SK-N-SH (cell line): ENCODE measurements at regions not wholly inside any gene's neighbourhood (a gene's known extent, or its start where the extent isn't known, plus 50 kb on each side); places are given as distances from the start of the nearest gene placed in this dataset.

Experiments used
- CTCF ChIA-PET: fragments of 300-600, 350-600 bp; formaldehyde crosslinking; extraction: SDS; loops from one replicate; lab custom pipeline; 2021; lab: Yijun Ruan, JAX
- POLR2A ChIA-PET: fragments of 350-600 bp; sonication (Branson Sonifier 250); formaldehyde crosslinking; extraction: SDS; loops from one replicate; lab custom pipeline; 2020; ENCODE audit warnings: antibody characterized with exemption, inconsistent platforms; lab: Yijun Ruan, JAX
- DNase-seq: peaks from one replicate; pipeline ENCODE4 v3.0.0; 2012
- H2AFZ ChIP-seq: fragments of 200-600 bp; sonication (generic); 2 replicates; pipeline ENCODE4 v1.8.1; 2016; ENCODE audit warnings: antibody characterized with exemption, mild to moderate bottlenecking, low read depth
- H3F3A ChIP-seq: fragments of 200-600 bp; sonication (generic); replicated peaks from 2 replicates; pipeline ENCODE3; 2016; ENCODE audit warnings: antibody characterized with exemption, mild to moderate bottlenecking; ENCODE audit not compliant: insufficient read depth
- H3K27ac ChIP-seq, 2 experiments: fragments of 200-500 bp in 1 of 2; fragments of 200-600 bp in 1 of 2; sonication (Bioruptor generic) in 1 of 2; sonication (generic), shearing (Covaris generic) in 1 of 2; 2 replicates each; pipeline versions ENCODE4 v1.5.1 to v1.6.1; 2014 to 2016; ENCODE audit warnings: low read depth in 2 of 2, inconsistent platforms in 1 of 2, low read length in 1 of 2, mild to moderate bottlenecking in 1 of 2, mixed read lengths in 1 of 2
- H3K27me3 ChIP-seq: fragments of 200-600 bp; sonication (generic), shearing (Covaris generic); 2 replicates; pipeline ENCODE4 v1.6.1; 2016; ENCODE audit warnings: mixed run types; ENCODE audit not compliant: insufficient read depth
- H3K36me3 ChIP-seq, 2 experiments: fragments of 200-500 bp in 1 of 2; fragments of 200-600 bp in 1 of 2; sonication (Bioruptor generic) in 1 of 2; sonication (generic) in 1 of 2; replicated peaks in 1 of 2; 2 replicates each; pipeline versions ENCODE3 to v1.5.1; 2014 to 2016; ENCODE audit warnings: low read length in 1 of 2, mild to moderate bottlenecking in 1 of 2; ENCODE audit not compliant: insufficient read depth in 2 of 2, control insufficient read depth in 1 of 2
- H3K4me1 ChIP-seq, 2 experiments: fragments of 200-500 bp in 1 of 2; fragments of 200-600 bp in 1 of 2; sonication (Bioruptor generic) in 1 of 2; sonication (generic), shearing (Covaris generic) in 1 of 2; 2 replicates each; pipeline versions ENCODE4 v1.5.1 to v1.6.1; 2014 to 2016; ENCODE audit warnings: low read depth in 1 of 2, low read length in 1 of 2, mixed run types in 1 of 2; ENCODE audit not compliant: insufficient read depth in 2 of 2, control insufficient read depth in 1 of 2
- H3K4me2 ChIP-seq: fragments of 200-600 bp; sonication (generic), shearing (Covaris generic); 2 replicates; pipeline ENCODE4 v1.6.1; 2017; ENCODE audit warnings: mixed run types
- H3K4me3 ChIP-seq, 2 experiments: fragments of 200-500 bp in 1 of 2; fragments of 200-600 bp in 1 of 2; sonication (Bioruptor generic) in 1 of 2; sonication (generic), shearing (Covaris generic) in 1 of 2; 2 replicates each; pipeline versions ENCODE4 v1.5.1 to v1.8.1; 2014 to 2016; ENCODE audit warnings: low read depth in 2 of 2, inconsistent platforms in 1 of 2, low read length in 1 of 2, mild to moderate bottlenecking in 1 of 2, mixed read lengths in 1 of 2, moderate library complexity in 1 of 2
- H3K79me2 ChIP-seq: fragments of 200-600 bp; sonication (generic); 2 replicates; pipeline ENCODE4 v1.8.1; 2017; ENCODE audit warnings: mild to moderate bottlenecking; ENCODE audit not compliant: insufficient read depth
- H3K9ac ChIP-seq: fragments of 200-600 bp; sonication (generic); 2 replicates; pipeline ENCODE4 v1.6.1; 2017; ENCODE audit warnings: mixed run types
- H3K9me2 ChIP-seq: fragments of 200-600 bp; sonication (generic); 2 replicates; pipeline ENCODE4 v1.6.1; 2017; ENCODE audit warnings: mixed run types
- H3K9me3 ChIP-seq: fragments of 200-600 bp; sonication (generic); 2 replicates; pipeline ENCODE4 v1.6.1; 2017; ENCODE audit warnings: mixed run types, mild to moderate bottlenecking, moderate library complexity
- H4K20me1 ChIP-seq: fragments of 200-600 bp; sonication (generic); 2 replicates; pipeline ENCODE4 v1.6.1; 2017; ENCODE audit warnings: mild to moderate bottlenecking, mixed run types; ENCODE audit not compliant: insufficient read depth
- CHD2 ChIP-seq: fragments of 150-350 bp; IDR thresholded peaks from 2 replicates; pipeline ENCODE4 v1.6.1; 2018; ENCODE audit warnings: low read length; ENCODE audit not compliant: partially characterized antibody
- FOSL2 ChIP-seq: IDR thresholded peaks from 2 replicates; pipeline ENCODE4 v1.4.0; 2012; ENCODE audit warnings: low read depth, mild to moderate bottlenecking, moderate library complexity, borderline replicate concordance
- FOXJ3 ChIP-seq: sonication (generic); formaldehyde crosslinking; IDR thresholded peaks from 2 replicates; pipeline ENCODE4 v1.5.1; 2020; ENCODE audit warnings: mild to moderate bottlenecking, missing genetic modification reagents
- GATA2 ChIP-seq: sonication (generic); formaldehyde crosslinking; IDR thresholded peaks from 2 replicates; pipeline ENCODE4 v1.5.0; 2020; ENCODE audit warnings: mild to moderate bottlenecking, missing genetic modification reagents
- MEF2A ChIP-seq: IDR thresholded peaks from 2 replicates; pipeline ENCODE4 v1.4.0; 2012; ENCODE audit warnings: low read depth, borderline replicate concordance
- PBX3 ChIP-seq: IDR thresholded peaks from 2 replicates; pipeline ENCODE4; 2012
- RCOR1 ChIP-seq: fragments of 150-350 bp; IDR thresholded peaks from 2 replicates; pipeline ENCODE4 v1.6.1; 2017; ENCODE audit warnings: antibody characterized with exemption, low read length
- TEAD4 ChIP-seq: IDR thresholded peaks from 2 replicates; pipeline ENCODE4 v1.4.0; 2012; ENCODE audit warnings: mild to moderate bottlenecking, borderline replicate concordance; ENCODE audit not compliant: insufficient read depth
- USF1 ChIP-seq: IDR thresholded peaks from 2 replicates; pipeline ENCODE4 v1.4.0; 2012; ENCODE audit warnings: low read depth, borderline replicate concordance
- YY1 ChIP-seq: IDR thresholded peaks from 2 replicates; pipeline ENCODE4 v1.4.0; 2012; ENCODE audit warnings: low read depth, mild to moderate bottlenecking
- WGBS: methylation state at CpG from one replicate; pipeline ENCODE4 v1.1.6; 2017; ENCODE audit warnings: low lambda C conversion rate; 5-methylcytosine and 5-hydroxymethylcytosine counted together
- TF ChIP-seq, protein P1 (sequence below): fragments of 200-600 bp; sonication (generic); IDR thresholded peaks from 2 replicates; pipeline ENCODE4 v1.6.1; 2017; ENCODE audit warnings: antibody characterized with exemption, mild to moderate bottlenecking, moderate library complexity

DNA sequence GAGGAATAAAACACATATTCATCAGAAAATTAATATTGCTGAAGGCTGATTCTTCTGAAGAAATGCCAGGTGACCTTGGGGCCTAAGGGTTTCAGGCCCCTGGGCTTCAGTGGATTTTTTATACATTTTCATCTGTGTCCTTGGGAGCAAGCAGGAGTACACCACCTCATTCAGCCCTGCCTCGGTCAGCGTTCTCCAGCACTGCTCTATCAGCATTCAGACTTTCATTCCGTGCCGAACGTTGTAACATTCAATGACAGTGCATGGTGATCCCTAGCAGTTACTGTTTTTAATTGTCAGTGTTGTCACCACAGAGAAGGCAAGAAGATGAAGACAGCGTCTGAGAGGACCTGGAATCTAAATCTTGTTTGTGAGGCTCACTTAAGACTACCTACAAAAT is 490.4 kb downstream of the DNAH5 start:
- ChIA-PET POLR2A (no interaction called here), CTCF (interaction anchor here (0.7 kb wide), 1 partner anchor 25 kb away, joined by 3 read pairs; no protein-coding TSS in a partner anchor)
- Histone ChIP-seq H3K9me2 (no peaks in the 10 kb centered on the region), H3K4me1 (no peaks in the 10 kb centered on the region), H3K9me3 (no peaks in the 10 kb centered on the region), H3F3A (no peaks in the 10 kb centered on the region), H4K20me1 (no peaks in the 10 kb centered on the region), H3K27ac (no peak overlapping the region), H3K36me3 (no peaks in the 10 kb centered on the region), H3K9ac (no peak overlapping the region), H3K27me3 (no peaks in the 10 kb centered on the region; the same call in 1 of the 2 replicates), H3K4me3 (no peak overlapping the region), H3K4me2 (no peak overlapping the region), H3K79me2 (no peaks in the 10 kb centered on the region), H2AFZ (no peak overlapping the region)
- WGBS: 15% methylated on average over 6 of the region's 6 CpGs
- no peak for TF ChIP-seq CHD2
- no peak for TF ChIP-seq RCOR1
- TF ChIP-seq, protein P1, sequence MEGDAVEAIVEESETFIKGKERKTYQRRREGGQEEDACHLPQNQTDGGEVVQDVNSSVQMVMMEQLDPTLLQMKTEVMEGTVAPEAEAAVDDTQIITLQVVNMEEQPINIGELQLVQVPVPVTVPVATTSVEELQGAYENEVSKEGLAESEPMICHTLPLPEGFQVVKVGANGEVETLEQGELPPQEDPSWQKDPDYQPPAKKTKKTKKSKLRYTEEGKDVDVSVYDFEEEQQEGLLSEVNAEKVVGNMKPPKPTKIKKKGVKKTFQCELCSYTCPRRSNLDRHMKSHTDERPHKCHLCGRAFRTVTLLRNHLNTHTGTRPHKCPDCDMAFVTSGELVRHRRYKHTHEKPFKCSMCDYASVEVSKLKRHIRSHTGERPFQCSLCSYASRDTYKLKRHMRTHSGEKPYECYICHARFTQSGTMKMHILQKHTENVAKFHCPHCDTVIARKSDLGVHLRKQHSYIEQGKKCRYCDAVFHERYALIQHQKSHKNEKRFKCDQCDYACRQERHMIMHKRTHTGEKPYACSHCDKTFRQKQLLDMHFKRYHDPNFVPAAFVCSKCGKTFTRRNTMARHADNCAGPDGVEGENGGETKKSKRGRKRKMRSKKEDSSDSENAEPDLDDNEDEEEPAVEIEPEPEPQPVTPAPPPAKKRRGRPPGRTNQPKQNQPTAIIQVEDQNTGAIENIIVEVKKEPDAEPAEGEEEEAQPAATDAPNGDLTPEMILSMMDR: no peak
- no peak for DNase-seq

DNA sequence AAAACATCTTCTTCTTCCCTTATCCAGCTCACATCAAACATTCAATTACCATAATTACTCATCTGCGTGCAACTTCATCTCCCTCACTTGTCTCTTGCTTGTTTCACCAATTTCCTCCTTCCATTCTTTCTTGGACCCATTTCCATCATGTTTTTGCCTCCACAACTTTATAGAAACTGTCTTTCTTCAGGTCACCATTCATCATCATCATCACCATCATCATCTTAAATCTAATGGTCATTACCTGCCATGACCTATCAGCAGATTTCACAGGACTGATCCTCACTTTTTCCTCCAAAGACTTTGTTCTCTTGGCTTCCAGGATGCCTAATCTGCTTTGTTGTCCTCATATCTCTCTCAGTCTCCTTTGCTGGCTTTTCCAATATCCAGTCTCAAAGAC is 495.6 kb downstream of the DNAH5 start:
- WGBS: 2% methylated on average over 1 of the region's 1 CpG
- no peaks in the 10 kb centered on the region for H4K20me1 ChIP-seq
- CTCF ChIA-PET: no interaction called here
- no peaks in the 10 kb centered on the region for H3K79me2 ChIP-seq
- POLR2A ChIA-PET: no interaction called here
- H2AFZ ChIP-seq: no peak overlapping the region
- TF ChIP-seq GATA2 (CRISPR knock-in tag) (no peak), TEAD4 (no peak), FOXJ3 (CRISPR knock-in tag) (no peak), FOSL2 (no peak), USF1 (no peak), YY1 (no peak), PBX3 (no peak), MEF2A (no peak)
- TF ChIP-seq, protein P1: no peak
- no peaks in the 10 kb centered on the region for H3F3A ChIP-seq
- H3K4me2 ChIP-seq: no peak overlapping the region
- no peak overlapping the region for H3K4me3 ChIP-seq
- no peaks in the 10 kb centered on the region for H3K9me2 ChIP-seq
- H3K9me3 ChIP-seq: no peaks in the 10 kb centered on the region
- H3K4me1 ChIP-seq: no peaks in the 10 kb centered on the region
- H3K9ac ChIP-seq: no peak overlapping the region
- no peaks in the 10 kb centered on the region for H3K27me3 ChIP-seq
- no peak overlapping the region for H3K27ac ChIP-seq
- H3K36me3 ChIP-seq: no peaks in the 10 kb centered on the region
- DNase-seq: no peak
